ENCODE measurements at regions not wholly inside any gene's neighbourhood (a gene's known extent, or its start where the extent isn't known, plus 50 kb on each side); places are given as distances from the start of the nearest gene placed in this dataset.
"Not testable (repeated sequence)": the region's sequence is repeated elsewhere in the genome, so short reads cannot be mapped to it uniquely, and the experiment has no call there.

DNA sequence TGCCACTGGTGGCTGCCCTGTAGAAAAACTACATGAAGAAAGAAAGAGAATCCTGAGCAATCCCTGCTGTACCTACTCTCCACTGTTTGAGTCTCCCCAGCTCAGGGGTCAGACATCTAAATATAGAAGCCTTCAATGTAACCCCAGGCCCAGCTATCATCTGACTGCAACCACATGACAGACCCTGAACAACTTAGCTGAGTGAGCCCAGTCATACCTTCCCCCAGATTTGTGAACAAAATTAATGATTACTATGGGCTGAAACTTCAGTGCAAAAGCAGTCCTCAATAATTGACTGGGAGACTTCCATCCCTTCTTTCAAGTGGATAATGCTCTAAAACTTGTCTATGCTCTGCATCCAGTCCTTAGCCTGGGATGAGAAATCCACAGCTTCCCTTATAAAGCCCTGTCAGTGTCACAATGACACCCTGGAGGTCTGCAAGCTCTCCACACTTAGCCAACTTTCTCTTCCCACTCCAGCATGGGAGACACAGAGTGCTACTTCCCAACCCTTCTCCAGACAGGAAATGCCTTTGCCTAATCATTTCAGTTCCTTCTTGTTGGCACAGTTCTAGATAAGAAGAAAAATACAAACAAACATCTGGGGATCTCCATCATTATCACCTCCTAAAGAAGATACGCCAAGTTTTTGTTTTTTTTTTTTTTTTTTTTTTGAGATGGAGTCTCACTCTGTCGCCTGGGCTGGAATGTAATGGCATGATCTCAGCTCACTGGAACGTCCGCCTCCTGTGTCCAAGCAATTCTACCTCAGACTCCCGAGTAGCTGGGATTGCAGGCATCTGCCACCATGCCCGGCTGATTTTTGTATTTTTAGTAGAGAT, 198.5 kb upstream of the GADL1 start:
- DNase-seq (ENCODE audit: insufficient read length, low spot score) (no peak), FAIRE-seq (no peak)
- TF ChIP-seq, protein P1, sequence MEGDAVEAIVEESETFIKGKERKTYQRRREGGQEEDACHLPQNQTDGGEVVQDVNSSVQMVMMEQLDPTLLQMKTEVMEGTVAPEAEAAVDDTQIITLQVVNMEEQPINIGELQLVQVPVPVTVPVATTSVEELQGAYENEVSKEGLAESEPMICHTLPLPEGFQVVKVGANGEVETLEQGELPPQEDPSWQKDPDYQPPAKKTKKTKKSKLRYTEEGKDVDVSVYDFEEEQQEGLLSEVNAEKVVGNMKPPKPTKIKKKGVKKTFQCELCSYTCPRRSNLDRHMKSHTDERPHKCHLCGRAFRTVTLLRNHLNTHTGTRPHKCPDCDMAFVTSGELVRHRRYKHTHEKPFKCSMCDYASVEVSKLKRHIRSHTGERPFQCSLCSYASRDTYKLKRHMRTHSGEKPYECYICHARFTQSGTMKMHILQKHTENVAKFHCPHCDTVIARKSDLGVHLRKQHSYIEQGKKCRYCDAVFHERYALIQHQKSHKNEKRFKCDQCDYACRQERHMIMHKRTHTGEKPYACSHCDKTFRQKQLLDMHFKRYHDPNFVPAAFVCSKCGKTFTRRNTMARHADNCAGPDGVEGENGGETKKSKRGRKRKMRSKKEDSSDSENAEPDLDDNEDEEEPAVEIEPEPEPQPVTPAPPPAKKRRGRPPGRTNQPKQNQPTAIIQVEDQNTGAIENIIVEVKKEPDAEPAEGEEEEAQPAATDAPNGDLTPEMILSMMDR (IDR thresholded peaks at IDR 0.05; ENCODE audit: insufficient read depth, missing control alignments), result no peak

DNA sequence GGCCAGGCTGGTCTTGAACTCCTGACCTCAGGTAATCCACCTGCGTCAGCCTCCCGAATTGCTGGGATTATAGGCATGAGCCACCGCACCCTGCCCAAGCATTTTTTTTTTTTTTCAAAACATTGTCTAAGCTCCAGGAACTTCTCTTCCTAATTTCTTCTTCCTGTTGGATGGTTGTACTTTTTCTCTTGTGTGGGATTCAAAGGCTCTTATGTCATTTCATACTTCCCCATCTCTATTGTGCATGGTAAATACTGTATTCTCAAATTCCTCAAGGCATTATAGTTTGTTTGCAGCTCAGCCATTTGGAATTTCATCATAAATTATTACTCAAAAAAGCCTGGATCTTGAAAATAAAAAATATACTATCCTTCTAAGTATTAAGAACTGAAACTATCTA, 199.1 kb upstream of the GADL1 start:
- TF ChIP-seq, protein P1 (IDR thresholded peaks at IDR 0.05; ENCODE audit: insufficient read depth, missing control alignments), result no peak
- no peak for FAIRE-seq

DNA sequence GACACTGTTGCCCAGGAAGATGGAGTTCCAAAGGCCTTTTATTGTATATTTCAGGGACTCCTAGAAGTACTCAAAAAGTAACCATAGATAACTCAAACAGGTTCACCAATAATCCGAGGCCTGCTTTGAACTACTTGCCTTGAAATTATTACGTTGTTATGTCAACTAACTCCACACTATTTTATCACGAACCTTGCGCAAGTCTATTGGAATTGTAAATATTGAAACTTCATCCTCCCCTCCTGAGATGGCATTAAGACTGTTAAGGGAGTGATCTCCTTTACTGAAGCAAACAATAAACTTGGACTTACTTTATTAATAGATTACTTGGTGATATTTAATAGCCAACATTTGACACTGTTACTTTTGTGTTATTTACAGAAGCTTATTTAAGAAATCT, 199.6 kb upstream of the GADL1 start:
- no peak for FAIRE-seq
- DNase-seq (ENCODE audit: insufficient read length, low spot score), result no peak
- TF ChIP-seq, protein P1 (IDR thresholded peaks at IDR 0.05; ENCODE audit: insufficient read depth, missing control alignments), result no peak

More for the DNA sequence above, 199.1 kb upstream of the GADL1 start:
- no peak for DNase-seq (ENCODE audit: insufficient read length, low spot score)

DNA sequence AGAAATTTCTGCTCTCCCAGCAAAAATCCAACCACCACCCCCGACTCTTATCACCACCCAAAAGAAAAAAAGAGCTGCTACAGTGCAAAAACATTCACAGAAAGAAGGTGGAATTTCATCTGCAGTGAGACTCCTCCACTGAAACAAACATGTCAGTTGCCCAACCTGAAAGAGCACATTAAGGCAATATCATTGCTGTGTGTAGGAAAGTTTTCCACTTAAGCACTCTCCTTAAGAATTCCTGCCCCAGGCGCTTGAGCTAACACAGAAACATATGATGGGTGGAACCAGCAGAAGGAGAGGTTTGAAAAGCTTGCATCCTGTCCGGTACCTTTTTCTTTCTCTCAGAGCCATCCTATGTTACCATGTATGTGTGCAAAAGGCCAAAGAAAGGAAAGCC, 200.8 kb upstream of the GADL1 start:
- DNase-seq (ENCODE audit: insufficient read length, low spot score) (no peak), FAIRE-seq (no peak)
- TF ChIP-seq, protein P1 (IDR thresholded peaks at IDR 0.05; ENCODE audit: insufficient read depth, missing control alignments), result no peak

DNA sequence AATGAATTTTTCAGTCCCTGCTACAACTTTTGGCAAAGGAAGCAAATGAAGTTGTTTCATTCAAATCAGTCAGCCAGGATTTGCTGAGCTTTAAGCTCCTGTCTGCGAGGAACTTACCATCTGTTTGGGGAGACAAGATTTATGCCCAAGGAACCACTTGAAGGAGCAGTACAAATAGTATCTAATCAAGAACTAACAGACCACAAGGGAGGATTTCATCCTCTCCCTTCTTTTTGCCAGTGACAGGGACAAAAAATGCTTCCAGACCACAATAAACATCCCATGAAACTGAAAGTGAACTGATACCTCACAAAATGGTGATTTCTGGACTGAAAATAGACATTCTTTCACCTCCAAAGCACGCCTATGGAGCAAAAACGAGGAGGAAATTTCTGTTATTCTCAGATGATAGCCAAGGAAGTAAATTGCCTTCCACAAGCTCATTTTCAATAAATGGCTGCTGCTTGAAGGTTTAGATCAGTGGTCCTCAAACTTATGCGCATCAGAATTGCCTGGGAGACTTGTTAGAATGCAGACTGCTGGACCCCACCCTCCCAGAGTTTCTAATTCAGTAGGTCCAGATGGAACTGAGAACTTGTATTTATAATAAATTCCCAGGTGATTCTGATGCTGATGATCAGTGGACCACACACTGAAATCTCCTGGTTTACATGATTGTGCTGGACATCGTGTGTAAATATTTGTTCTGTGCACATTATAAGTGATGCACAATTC, 202.4 kb upstream of the GADL1 start:
- TF ChIP-seq, protein P1 (IDR thresholded peaks at IDR 0.05; ENCODE audit: insufficient read depth, missing control alignments), result no peak
- FAIRE-seq (no peak), DNase-seq (ENCODE audit: insufficient read length, low spot score) (no peak)

DNA sequence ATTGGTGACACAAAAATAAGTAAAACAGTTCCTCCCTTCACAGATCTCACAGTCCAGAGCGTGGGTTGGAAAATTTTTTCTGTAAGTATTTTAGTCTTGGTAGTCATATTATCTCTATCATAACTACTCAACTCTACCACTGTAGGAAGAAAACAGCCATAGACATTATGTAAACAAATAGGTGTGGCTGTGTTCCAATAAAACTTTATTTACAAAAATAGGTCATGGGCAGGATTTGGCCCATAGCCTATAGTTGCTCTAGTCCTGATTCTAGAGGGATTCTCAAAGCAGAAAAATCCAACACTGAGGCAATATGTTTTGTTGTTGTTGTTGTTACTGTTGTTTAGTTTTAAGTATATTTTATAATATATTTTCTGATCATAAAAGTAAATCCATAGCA, 206.1 kb upstream of the GADL1 start:
- DNase-seq (ENCODE audit: insufficient read length, low spot score), result no peak
- no peak for FAIRE-seq
- TF ChIP-seq, protein P1 (IDR thresholded peaks at IDR 0.05; ENCODE audit: insufficient read depth, missing control alignments), result no peak

DNA sequence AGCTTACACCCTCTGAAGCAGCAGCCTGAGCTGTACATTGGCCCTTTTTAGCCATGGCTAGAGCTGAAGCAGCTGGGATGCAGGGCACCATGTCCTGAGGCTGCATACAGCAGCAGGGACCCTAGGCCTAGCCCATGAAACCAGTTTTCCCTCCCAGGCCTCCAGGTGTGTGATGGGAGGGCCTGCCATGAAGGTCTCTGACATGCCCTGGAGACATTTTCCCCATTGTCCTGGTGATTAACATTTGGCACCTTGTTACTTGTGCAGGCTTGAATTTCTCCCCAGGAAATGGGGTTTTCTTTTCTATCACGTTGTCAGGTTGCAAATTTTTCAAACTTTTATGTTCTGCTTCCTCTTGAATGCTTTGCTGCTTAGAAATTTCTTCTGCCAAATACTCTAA, 206.8 kb upstream of the GADL1 start:
- DNase-seq (ENCODE audit: insufficient read length, low spot score); FAIRE-seq: not testable (repeated sequence)

All from D721Med (cell line).